ENCODE measurements at regions not wholly inside any gene's neighbourhood (a gene's known extent, or its start where the extent isn't known, plus 50 kb on each side); places are given as distances from the start of the nearest gene placed in this dataset.
"Not testable (repeated sequence)": the region's sequence is repeated elsewhere in the genome, so short reads cannot be mapped to it uniquely, and the experiment has no call there.

GRCh38 chr3:17820704-17821103, 78.3 kb upstream of the TBC1D5 start:
- DNase-seq, result no peak

GRCh38 chr3:17820275-17820674, 77.8 kb upstream of the TBC1D5 start:
- DNase-seq, result no peak

GRCh38 chr3:17817973-17818372, 75.5 kb upstream of the TBC1D5 start:
- DNase-seq, result not testable (repeated sequence)

- DNase-seq, result no peak
These were observed 75.1 kb upstream of the TBC1D5 start for GRCh38 chr3:17817545-17817944.

- DNase-seq, result not testable (repeated sequence)
These were observed 74.4 kb upstream of the TBC1D5 start for GRCh38 chr3:17816839-17817238.

- DNase-seq, result peak; percentile 15
These were observed 69.9 kb upstream of the TBC1D5 start for GRCh38 chr3:17812328-17812727.

GRCh38 chr3:17811646-17812045, 69.2 kb upstream of the TBC1D5 start:
- DNase-seq, result no peak

GRCh38 chr3:17810759-17811158, 68.3 kb upstream of the TBC1D5 start:
- DNase-seq, result no peak

GRCh38 chr3:17808994-17809393, 66.6 kb upstream of the TBC1D5 start:
- DNase-seq, result no peak

- no peak for DNase-seq
These were observed 64.4 kb upstream of the TBC1D5 start for GRCh38 chr3:17806876-17807275.

- DNase-seq, result no peak
These were observed 63.8 kb upstream of the TBC1D5 start for GRCh38 chr3:17806201-17806600.

GRCh38 chr3:17805461-17805940, 63.1 kb upstream of the TBC1D5 start:
- no peak for DNase-seq

- DNase-seq, result no peak
These were observed 60.5 kb upstream of the TBC1D5 start for GRCh38 chr3:17802950-17803349.

- DNase-seq, result no peak
These were observed 58.7 kb upstream of the TBC1D5 start for GRCh38 chr3:17801131-17801530.

- DNase-seq, result no peak
These were observed 57.8 kb upstream of the TBC1D5 start for GRCh38 chr3:17800232-17800631.

GRCh38 chr3:17799312-17799711, 56.9 kb upstream of the TBC1D5 start:
- no peak for DNase-seq

GRCh38 chr3:17798000-17798399, 55.6 kb upstream of the TBC1D5 start:
- no peak for DNase-seq

- no peak for DNase-seq
These were observed 53.3 kb upstream of the TBC1D5 start for GRCh38 chr3:17795711-17796110.

GRCh38 chr3:17795280-17795679, 52.8 kb upstream of the TBC1D5 start:
- no peak for DNase-seq

- DNase-seq, result no peak
These were observed 51.2 kb upstream of the TBC1D5 start for GRCh38 chr3:17793542-17794195.

All from GDM1 (cell line).